HEK293 (cell line): ENCODE measurements at regions not wholly inside any gene's neighbourhood (a gene's known extent, or its start where the extent isn't known, plus 50 kb on each side); places are given as distances from the start of the nearest gene placed in this dataset.

ENCODE experiments used
- CTCF ChIA-PET: fragments of 350-600 bp; formaldehyde crosslinking; extraction: SDS; loops from one replicate; lab custom pipeline; 2021; ENCODE audit warnings: antibody characterized with exemption; lab: Yijun Ruan, JAX
- POLR2A ChIA-PET: fragments of 300-600 bp; formaldehyde crosslinking; extraction: SDS; loops from one replicate; lab custom pipeline; 2020; ENCODE audit warnings: antibody characterized with exemption, inconsistent platforms; lab: Yijun Ruan, JAX
- H3K27ac ChIP-seq: fragments of 200-500 bp; sonication (Bioruptor generic); 2 replicates; pipeline ENCODE4 v1.5.1; 2014; ENCODE audit warnings: low read depth, low read length, control low read depth, inconsistent platforms; ENCODE audit errors: extremely low read depth
- H3K36me3 ChIP-seq, 2 experiments: fragments of 200-500 bp in 1 of 2; sonication (Bioruptor generic) in 1 of 2; 1 replicate in 1 of 2; 2 replicates in 1 of 2; pipeline ENCODE4 v1.5.1; 2014 to 2017; ENCODE audit warnings: inconsistent platforms in 2 of 2, low read length in 2 of 2; ENCODE audit not compliant: control insufficient read depth in 2 of 2, insufficient read depth in 1 of 2
- H3K4me1 ChIP-seq: fragments of 200-500 bp; sonication (Bioruptor generic); 2 replicates; pipeline ENCODE4 v1.5.1; 2014; ENCODE audit warnings: mild to moderate bottlenecking, low read length, inconsistent platforms; ENCODE audit not compliant: control insufficient read depth, insufficient read depth
- H3K4me3 ChIP-seq: 2 replicates; pipeline ENCODE4 v1.5.1; 2011; ENCODE audit warnings: low read depth, mild to moderate bottlenecking, control low read depth, low read length, moderate library complexity
- H3K9me3 ChIP-seq: fragments of 200-500 bp; sonication (Bioruptor generic); 2 replicates; pipeline ENCODE4 v1.5.1; 2014; ENCODE audit warnings: low read depth, low read length, inconsistent platforms; ENCODE audit not compliant: control insufficient read depth, insufficient read depth
- GLIS1 ChIP-seq: fragments of 450-650 bp; formaldehyde crosslinking; IDR thresholded peaks from 2 replicates; pipeline ENCODE4 v1.5.1; 2016; ENCODE audit warnings: missing biosample characterization, missing genetic modification characterization
- SP2 ChIP-seq: fragments of 450-650 bp; formaldehyde crosslinking; IDR thresholded peaks from 2 replicates; pipeline ENCODE4 v1.5.1; 2016; ENCODE audit warnings: missing biosample characterization, missing genetic modification characterization
- SP7 ChIP-seq: fragments of 450-650 bp; formaldehyde crosslinking; IDR thresholded peaks from 2 replicates; pipeline ENCODE4 v1.5.1; 2016; ENCODE audit warnings: missing biosample characterization, missing genetic modification characterization
- TRIM28 ChIP-seq: IDR thresholded peaks from 2 replicates; pipeline ENCODE4 v1.6.1; 2011; ENCODE audit warnings: low read length, control low read depth, borderline replicate concordance
- ZBTB1 ChIP-seq: fragments of 450-650 bp; formaldehyde crosslinking; IDR thresholded peaks from 2 replicates; pipeline ENCODE4 v1.5.1; 2016; ENCODE audit warnings: missing biosample characterization, missing genetic modification characterization
- ZBTB17 ChIP-seq: fragments of 450-650 bp; formaldehyde crosslinking; IDR thresholded peaks from 2 replicates; pipeline ENCODE4 v1.5.1; 2016; ENCODE audit warnings: missing biosample characterization, missing genetic modification characterization
- ZBTB20 ChIP-seq: fragments of 450-650 bp; formaldehyde crosslinking; IDR thresholded peaks from 2 replicates; pipeline ENCODE4 v1.5.1; 2016; ENCODE audit warnings: missing biosample characterization, missing genetic modification characterization
- ZBTB6 ChIP-seq: fragments of 450-650 bp; formaldehyde crosslinking; IDR thresholded peaks from 2 replicates; pipeline ENCODE4 v1.5.1; 2017; ENCODE audit warnings: missing biosample characterization, missing genetic modification characterization
- ZNF114 ChIP-seq: fragments of 450-650 bp; formaldehyde crosslinking; IDR thresholded peaks from 2 replicates; pipeline ENCODE4 v1.5.0; 2017; ENCODE audit warnings: missing biosample characterization, missing genetic modification characterization
- ZNF133 ChIP-seq: fragments of 450-650 bp; formaldehyde crosslinking; IDR thresholded peaks from 2 replicates; pipeline ENCODE4 v1.5.1; 2016; ENCODE audit warnings: missing biosample characterization, missing genetic modification characterization
- ZNF140 ChIP-seq: fragments of 450-650 bp; formaldehyde crosslinking; IDR thresholded peaks from 2 replicates; pipeline ENCODE4 v1.5.1; 2016; ENCODE audit warnings: missing biosample characterization, missing genetic modification characterization
- ZNF214 ChIP-seq: fragments of 450-650 bp; formaldehyde crosslinking; IDR thresholded peaks from 2 replicates; pipeline ENCODE4 v1.5.1; 2017; ENCODE audit warnings: missing biosample characterization, mild to moderate bottlenecking, missing genetic modification characterization, borderline replicate concordance
- ZNF354C ChIP-seq: fragments of 450-650 bp; formaldehyde crosslinking; IDR thresholded peaks from 2 replicates; pipeline ENCODE4 v1.5.1; 2016; ENCODE audit warnings: missing biosample characterization, missing genetic modification characterization, low read depth, borderline replicate concordance
- ZNF449 ChIP-seq: fragments of 450-650 bp; formaldehyde crosslinking; IDR thresholded peaks from 2 replicates; pipeline ENCODE4 v1.5.1; 2017; ENCODE audit warnings: missing biosample characterization, mild to moderate bottlenecking, missing genetic modification characterization, moderate library complexity
- ZNF548 ChIP-seq: fragments of 450-650 bp; formaldehyde crosslinking; IDR thresholded peaks from 2 replicates; pipeline ENCODE4 v1.5.1; 2016; ENCODE audit warnings: missing biosample characterization, missing genetic modification characterization
- ZNF560 ChIP-seq: fragments of 450-650 bp; formaldehyde crosslinking; IDR thresholded peaks from 2 replicates; pipeline ENCODE4 v1.5.1; 2017; ENCODE audit warnings: missing biosample characterization, missing genetic modification characterization, borderline replicate concordance
- ZNF639 ChIP-seq: fragments of 450-650 bp; formaldehyde crosslinking; IDR thresholded peaks from 2 replicates; pipeline ENCODE4 v1.5.1; 2016; ENCODE audit warnings: missing biosample characterization, missing genetic modification characterization
- ZNF658 ChIP-seq: fragments of 450-650 bp; formaldehyde crosslinking; IDR thresholded peaks from 2 replicates; pipeline ENCODE4; 2016; ENCODE audit warnings: missing biosample characterization, missing genetic modification characterization
- ZNF785 ChIP-seq: fragments of 450-650 bp; formaldehyde crosslinking; IDR thresholded peaks from 2 replicates; pipeline ENCODE4 v1.5.1; 2016; ENCODE audit warnings: missing biosample characterization, missing genetic modification characterization
- ZNF837 ChIP-seq: fragments of 450-650 bp; formaldehyde crosslinking; IDR thresholded peaks from 2 replicates; pipeline ENCODE4 v1.5.1; 2016; ENCODE audit warnings: missing biosample characterization, missing genetic modification characterization
- ZSCAN4 ChIP-seq: fragments of 450-650 bp; formaldehyde crosslinking; IDR thresholded peaks from 2 replicates; pipeline ENCODE4 v1.5.1; 2017; ENCODE audit warnings: missing biosample characterization, missing genetic modification characterization
- ZSCAN5A ChIP-seq: fragments of 450-650 bp; formaldehyde crosslinking; IDR thresholded peaks from 2 replicates; pipeline ENCODE4 v1.5.1; 2016; ENCODE audit warnings: missing biosample characterization, missing genetic modification characterization

GRCh38 chr1:228977741-228978140 lies 242.5 kb downstream of the RHOU start (continued):
- TF ChIP-seq SP7 (tag by site-specific recombination) (no peak), ZBTB6 (no peak), SP2 (no peak), ZNF140 (tag by site-specific recombination) (no peak), ZNF639 (tag by site-specific recombination) (no peak), ZNF133 (no peak), ZNF449 (tag by site-specific recombination) (no peak), ZSCAN4 (peak; percentile 28; the same call in 1 of the 2 replicates), ZNF114 (tag by site-specific recombination) (no peak), ZBTB1 (no peak)

- Histone ChIP-seq H3K36me3 (no peaks in the 10 kb centered on the region), H3K4me3 (no peak overlapping the region), H3K4me1 (no peaks in the 10 kb centered on the region), H3K27ac (no peak overlapping the region), H3K9me3 (no peaks in the 10 kb centered on the region)
- POLR2A ChIA-PET: interaction anchor here (1.0 kb wide), 1 partner anchor 10 kb away, joined by 3 read pairs; no protein-coding TSS in a partner anchor
- peak; percentile 60; the same call in 1 of the 2 replicates for TF ChIP-seq TRIM28
- TF ChIP-seq GLIS1 (tag by site-specific recombination): no peak
- no peak for TF ChIP-seq ZNF354C
- TF ChIP-seq ZNF548 (tag by site-specific recombination): no peak
- peak; percentile 31; the same call in 1 of the 2 replicates for TF ChIP-seq ZBTB17 (tag by site-specific recombination)
- TF ChIP-seq ZBTB20 (tag by site-specific recombination): 0 out of 2 replicates have a peak, but pooled peaks have one; percentile 17
- no peak for TF ChIP-seq ZNF214 (tag by site-specific recombination)
- TF ChIP-seq ZNF560 (tag by site-specific recombination): no peak
- TF ChIP-seq SP2: no peak
- TF ChIP-seq ZNF658 (tag by site-specific recombination): no peak
- CTCF ChIA-PET: interaction anchor here (0.6 to 1.1 kb wide), 2 partner anchors 14 to 21 kb away, joined by 3 read pairs; no protein-coding TSS in a partner anchor
Observed at GRCh38 chr1:228978484-228979324, 243.4 kb downstream of the RHOU start.

GRCh38 chr1:228979325-228979699 lies 244.0 kb downstream of the RHOU start:
- no peak for TF ChIP-seq ZNF785 (tag by site-specific recombination)
- no peak for TF ChIP-seq ZSCAN5A
- no peak for TF ChIP-seq ZNF837 (tag by site-specific recombination)
- ChIA-PET CTCF (interaction anchor here (1.1 kb wide), 1 partner anchor 22 kb away, joined by 3 read pairs; no protein-coding TSS in a partner anchor), POLR2A (no interaction called here)
- H3K27ac ChIP-seq: no peak overlapping the region
- no peaks in the 10 kb centered on the region for H3K4me1 ChIP-seq
- no peak overlapping the region for H3K4me3 ChIP-seq
- no peaks in the 10 kb centered on the region for H3K9me3 ChIP-seq
- no peaks in the 10 kb centered on the region for H3K36me3 ChIP-seq
